AG10803 (cell line): ENCODE measurements at regions not wholly inside any gene's neighbourhood (a gene's known extent, or its start where the extent isn't known, plus 50 kb on each side); places are given as distances from the start of the nearest gene placed in this dataset.

Source experiments
- DNase-seq: peaks from one replicate; pipeline ENCODE4 v3.0.0; 2010; ENCODE audit warnings: low read depth
- H3K4me3 ChIP-seq: 2 replicates; pipeline ENCODE4 v1.5.1; 2011; ENCODE audit warnings: mild to moderate bottlenecking, low read length, control low read depth
- TF ChIP-seq, protein P1 (sequence below): conservative IDR thresholded peaks from 2 replicates; pipeline ENCODE4 v1.5.1; 2011; ENCODE audit warnings: mild to moderate bottlenecking, low read length, control low read depth, inconsistent platforms

DNA sequence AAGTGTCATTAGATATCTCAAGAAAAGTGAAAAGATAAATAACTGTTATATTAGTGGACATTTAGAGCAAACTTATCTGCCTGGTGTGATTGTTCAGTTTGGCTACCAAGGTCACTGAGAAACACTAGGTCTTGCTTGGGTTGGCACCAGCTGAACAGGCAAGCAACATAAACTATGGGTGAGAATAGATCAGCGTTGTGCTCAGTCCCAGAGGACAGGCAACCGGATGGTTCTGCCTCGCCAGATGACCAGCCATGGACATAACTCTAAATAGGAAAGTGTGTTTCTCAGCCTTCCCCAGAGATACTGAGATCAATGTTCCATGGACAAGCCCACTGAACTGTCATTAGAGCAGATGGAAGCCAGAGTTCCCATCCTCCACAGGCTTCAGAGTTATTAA is 203.4 kb upstream of the VRK2 start:
- DNase-seq, result no peak
- no peak overlapping the region for H3K4me3 ChIP-seq
- TF ChIP-seq, protein P1, sequence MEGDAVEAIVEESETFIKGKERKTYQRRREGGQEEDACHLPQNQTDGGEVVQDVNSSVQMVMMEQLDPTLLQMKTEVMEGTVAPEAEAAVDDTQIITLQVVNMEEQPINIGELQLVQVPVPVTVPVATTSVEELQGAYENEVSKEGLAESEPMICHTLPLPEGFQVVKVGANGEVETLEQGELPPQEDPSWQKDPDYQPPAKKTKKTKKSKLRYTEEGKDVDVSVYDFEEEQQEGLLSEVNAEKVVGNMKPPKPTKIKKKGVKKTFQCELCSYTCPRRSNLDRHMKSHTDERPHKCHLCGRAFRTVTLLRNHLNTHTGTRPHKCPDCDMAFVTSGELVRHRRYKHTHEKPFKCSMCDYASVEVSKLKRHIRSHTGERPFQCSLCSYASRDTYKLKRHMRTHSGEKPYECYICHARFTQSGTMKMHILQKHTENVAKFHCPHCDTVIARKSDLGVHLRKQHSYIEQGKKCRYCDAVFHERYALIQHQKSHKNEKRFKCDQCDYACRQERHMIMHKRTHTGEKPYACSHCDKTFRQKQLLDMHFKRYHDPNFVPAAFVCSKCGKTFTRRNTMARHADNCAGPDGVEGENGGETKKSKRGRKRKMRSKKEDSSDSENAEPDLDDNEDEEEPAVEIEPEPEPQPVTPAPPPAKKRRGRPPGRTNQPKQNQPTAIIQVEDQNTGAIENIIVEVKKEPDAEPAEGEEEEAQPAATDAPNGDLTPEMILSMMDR, result no peak

DNA sequence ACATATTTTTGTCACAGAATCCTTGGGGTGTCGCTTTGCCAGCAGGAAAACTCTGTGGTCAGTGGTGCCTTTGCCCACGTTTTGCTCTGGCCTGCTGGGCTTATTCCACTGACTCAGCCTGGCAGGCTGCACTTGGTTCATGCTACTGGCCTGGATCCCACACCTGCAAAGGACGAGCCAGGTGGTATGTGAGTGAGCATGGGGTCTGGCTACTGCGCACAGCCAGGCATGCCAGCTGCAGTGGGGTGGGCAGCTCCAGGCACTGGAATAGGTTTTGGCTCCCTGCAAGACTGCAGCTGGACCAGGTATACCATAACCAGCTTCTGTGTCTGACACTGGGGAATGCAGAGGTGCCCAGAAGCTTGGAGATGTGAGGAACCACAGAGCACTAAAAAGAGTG is 197.9 kb upstream of the VRK2 start:
- no peak for DNase-seq
- no peak overlapping the region for H3K4me3 ChIP-seq
- TF ChIP-seq, protein P1, result no peak

DNA sequence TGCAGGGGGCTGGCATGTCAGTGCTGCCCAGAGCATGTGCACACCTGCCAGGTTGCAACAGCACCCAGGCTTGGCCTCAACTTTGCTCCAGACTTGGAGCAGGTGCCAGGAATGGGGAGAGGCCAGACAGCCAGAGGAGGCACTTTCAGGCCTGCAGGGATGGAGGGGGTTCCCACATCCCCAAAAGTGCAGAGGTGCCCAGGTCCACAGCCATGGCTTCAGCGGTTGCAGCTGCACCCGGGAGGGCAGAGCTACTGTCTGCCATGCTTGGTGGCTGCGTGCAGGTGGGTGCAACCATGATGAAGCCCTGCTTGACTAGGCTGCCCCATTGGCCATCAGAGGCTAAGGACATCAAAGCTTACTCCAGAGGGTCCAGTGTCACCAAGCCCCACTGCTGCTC is 196.8 kb upstream of the VRK2 start:
- TF ChIP-seq, protein P1, result no peak

DNA sequence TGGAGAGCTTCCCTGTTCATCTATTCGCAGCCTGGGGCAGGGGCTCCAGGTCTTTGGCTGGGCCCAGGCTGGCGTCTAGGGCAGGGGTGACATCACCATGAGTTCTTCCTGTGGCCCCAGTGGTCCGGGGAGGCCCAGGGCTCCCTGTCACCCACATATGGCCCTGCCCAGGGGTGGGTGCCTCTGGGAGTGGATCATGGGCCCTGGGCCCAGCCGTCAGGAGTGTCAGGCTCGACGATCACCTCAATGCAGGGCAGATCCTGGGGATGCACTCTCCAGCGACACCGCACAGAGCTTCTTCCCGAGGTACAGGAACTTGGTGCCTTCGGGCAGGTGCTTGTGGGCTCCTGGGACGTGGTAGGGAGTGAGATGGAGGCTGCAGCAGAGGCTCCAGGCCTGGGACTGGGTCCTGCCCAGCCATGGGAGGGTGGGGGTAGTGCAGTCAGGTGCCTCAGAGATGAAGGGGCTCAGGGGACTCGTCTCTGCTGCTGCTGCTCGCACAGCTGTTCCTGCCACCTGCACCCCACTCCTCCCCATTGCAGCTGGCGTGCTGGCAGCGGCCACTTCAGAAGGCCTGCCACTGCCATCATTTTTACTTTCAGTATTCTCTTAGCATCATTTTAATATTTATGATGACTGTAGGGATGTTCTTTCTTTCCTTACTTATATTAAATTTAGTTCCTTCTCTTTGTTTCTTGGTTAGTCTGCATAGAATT is 196.0 kb upstream of the VRK2 start:
- no peak overlapping the region for H3K4me3 ChIP-seq
- no peak for DNase-seq
- TF ChIP-seq, protein P1, result no peak

More for the DNA sequence above, 196.8 kb upstream of the VRK2 start:
- no peak overlapping the region for H3K4me3 ChIP-seq
- no peak for DNase-seq

DNA sequence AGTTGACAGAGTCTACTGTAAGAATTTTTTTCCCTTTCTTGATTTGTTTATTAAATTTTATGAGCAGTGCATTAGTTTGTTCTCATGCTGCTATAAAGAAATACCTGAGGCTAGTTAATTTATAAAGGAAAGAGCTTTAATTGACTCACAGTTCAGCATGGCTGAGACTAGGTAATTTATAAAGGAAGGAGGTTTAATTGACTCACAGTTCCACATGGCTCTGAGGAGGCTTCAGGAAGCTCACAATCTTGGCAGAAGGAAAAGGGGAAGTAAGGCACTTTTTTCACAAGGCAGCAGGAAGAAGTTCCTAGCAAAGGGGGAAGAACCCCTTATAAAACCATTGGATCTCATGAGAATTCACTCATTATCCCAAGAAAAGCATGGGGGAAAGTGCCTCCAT is 191.4 kb upstream of the VRK2 start:
- TF ChIP-seq, protein P1, result no peak
- no peak for DNase-seq
- H3K4me3 ChIP-seq, result no peak overlapping the region

DNA sequence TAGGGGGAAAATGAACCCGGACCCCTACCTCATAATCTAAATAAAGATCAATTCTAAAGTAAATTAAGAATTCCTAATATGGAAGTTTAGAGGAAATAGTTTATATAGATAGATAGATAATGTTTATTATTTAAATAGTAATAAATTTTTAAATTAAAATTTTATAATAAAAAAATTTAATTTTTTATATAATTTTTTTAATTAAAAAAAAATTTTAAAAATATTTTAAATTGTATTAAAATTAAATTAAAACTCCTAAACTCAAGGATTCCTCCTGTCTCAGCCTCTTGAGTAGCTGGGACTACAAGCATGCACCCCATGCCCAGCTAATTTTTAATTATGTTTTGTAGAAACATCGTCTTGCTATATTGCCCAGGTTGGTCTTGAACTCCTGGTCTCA is 186.9 kb upstream of the VRK2 start:
- no peak for DNase-seq
- TF ChIP-seq, protein P1, result no peak
- H3K4me3 ChIP-seq, result no peak overlapping the region

DNA sequence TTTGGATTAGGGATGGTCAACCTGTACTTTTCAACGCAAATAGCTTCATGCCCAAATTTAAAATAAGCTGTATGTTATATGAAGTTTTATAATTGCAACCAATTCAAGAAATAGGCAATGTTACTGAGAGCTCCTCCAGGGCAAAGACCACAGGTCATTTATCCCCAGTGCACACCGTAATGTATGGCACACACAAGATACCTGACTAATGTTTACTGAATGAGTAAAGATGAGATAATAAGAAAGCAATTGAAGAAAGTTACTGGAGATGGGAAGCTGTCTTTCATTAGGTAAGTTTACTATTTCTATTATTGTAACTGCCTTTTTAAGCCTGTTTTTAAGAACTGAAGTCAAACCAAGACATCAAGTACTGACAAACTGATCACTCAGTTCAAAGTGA is 184.5 kb upstream of the VRK2 start:
- no peak for DNase-seq
- TF ChIP-seq, protein P1, result no peak

More for the DNA sequence above, 184.5 kb upstream of the VRK2 start:
- no peak overlapping the region for H3K4me3 ChIP-seq
